LNCaP clone FGC (cell line): ENCODE measurements at regions not wholly inside any gene's neighbourhood (a gene's known extent, or its start where the extent isn't known, plus 50 kb on each side); places are given as distances from the start of the nearest gene placed in this dataset.

ENCODE experiments used
- DNase-seq: peaks from one replicate; pipeline ENCODE4 v3.0.0-alpha.2; 2011; ENCODE audit warnings: low read depth
- H3K4me3 ChIP-seq: 2 replicates; pipeline ENCODE4 v1.5.1; 2011; ENCODE audit warnings: mild to moderate bottlenecking, low read depth, low read length, control low read depth
- CTCF ChIP-seq: IDR thresholded peaks from 2 replicates; pipeline ENCODE4 v1.5.1; 2012; ENCODE audit warnings: mild to moderate bottlenecking; ENCODE audit not compliant: control insufficient read depth, insufficient read depth; ENCODE audit errors: extremely low read depth

DNA sequence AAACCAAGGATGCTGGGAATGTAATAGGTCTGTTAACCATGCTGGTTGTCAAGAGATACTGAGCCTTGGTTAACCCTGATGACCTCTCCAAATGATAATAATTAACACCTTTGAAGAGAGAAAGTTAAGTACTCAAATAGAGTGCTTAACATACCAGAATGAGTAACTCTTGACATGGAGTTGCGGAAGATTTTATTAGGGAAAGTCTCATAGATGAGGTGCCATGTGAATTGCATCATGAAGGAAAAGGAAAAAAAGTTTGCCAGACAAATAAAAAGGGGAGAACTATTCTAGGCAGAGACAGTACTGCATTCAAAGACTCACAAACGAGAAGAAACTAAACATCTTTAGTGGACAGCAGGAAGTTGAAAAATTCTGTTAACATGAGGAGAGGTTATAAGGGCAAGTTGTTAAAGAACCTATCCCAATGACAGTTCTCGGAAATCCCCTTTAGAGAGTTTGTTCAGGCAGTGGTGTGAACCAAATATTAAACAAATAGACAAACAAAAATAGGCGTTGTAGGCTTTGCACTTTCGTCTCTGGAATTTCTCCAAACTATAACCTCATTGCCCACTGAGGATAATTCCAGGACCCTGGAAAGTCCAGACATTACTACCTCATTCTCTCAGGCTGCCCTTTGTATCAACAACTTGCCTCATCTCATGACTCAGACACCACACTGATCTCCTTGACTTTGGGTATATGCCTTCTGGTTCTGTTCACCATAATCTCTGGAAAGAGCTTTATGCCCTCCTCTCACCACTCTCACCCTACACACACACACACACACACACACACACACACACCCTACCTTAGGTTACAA, 435.0 kb downstream of the GXYLT1 start:
- H3K4me3 ChIP-seq, result no peak overlapping the region
- no peak for DNase-seq
- TF ChIP-seq CTCF, result no peak

- H3K4me3 ChIP-seq, result no peak overlapping the region
- no peak for DNase-seq
- TF ChIP-seq CTCF, result no peak
These were observed 435.7 kb downstream of the GXYLT1 start for GRCh38 chr12:41709012-41709411.

DNA sequence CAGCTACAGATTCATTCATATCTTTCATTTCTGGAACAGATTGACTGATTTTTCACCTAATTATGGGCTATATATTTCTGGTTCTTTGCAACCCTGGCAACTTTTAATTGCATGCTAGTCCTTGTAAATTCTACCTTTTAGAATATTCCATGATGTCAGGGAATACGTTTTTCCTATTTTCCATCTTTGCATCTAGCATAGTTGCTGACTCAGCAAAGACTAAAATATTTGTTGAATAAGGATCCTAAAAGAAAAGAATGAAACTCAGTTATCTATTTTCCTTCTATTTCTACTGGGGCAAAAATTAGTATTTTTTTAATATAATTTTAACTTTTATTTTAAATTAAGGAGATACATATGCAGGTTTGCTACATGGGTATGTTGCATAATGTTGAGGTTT, 438.3 kb downstream of the GXYLT1 start:
- no peak overlapping the region for H3K4me3 ChIP-seq
- no peak for DNase-seq
- no peak for TF ChIP-seq CTCF

DNA sequence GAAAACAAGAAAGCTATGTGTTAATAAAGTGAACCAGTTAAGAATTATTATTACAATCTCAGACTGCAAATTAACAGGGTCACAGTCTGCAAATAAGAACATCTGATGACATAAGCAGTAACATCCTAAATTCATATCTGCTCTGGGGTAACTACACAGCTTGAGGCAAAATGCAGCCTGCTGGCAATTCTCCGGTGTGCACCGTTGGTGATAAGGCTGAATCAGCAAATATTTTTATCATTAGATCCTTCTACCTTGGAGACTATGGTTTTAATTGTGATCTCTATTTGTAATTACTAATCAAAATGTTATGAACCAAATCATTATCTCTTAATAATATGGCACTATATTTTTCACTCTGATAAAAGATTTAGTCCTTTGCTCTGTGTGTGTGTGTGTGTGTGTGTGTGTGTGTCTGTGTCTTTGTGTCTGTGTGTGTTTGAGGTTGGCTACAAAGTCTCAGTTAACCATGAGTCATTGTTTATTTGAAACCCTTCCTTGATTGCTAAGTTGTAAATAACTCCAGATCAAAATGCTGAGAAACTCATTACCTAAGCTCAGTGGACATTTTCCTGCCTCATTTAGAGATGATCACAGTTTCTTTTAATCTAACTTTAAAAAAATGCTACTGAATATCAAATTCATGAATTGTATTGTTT, 442.6 kb downstream of the GXYLT1 start:
- no peak for DNase-seq
- H3K4me3 ChIP-seq, result no peak overlapping the region
- TF ChIP-seq CTCF, result no peak

DNA sequence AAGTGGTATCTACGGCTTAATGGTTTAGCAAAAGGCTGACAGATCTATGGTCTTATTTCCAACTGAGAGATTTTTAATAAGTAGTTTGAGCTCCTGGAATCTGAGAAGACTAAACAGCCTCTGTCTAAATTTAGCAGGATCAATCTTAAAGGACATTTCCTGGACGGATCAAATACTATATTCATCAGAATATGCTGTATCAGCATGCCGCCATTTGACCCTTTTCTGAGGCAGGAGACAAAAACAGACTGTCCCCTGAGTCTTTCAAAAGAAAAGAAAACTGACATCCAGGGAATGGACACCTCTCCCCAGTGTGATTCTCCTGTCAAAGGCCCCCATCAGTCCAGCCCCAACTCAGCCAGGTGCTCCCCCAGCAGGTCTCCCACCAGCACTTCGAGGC, 443.7 kb downstream of the GXYLT1 start:
- no peak overlapping the region for H3K4me3 ChIP-seq
- TF ChIP-seq CTCF, result no peak
- DNase-seq, result no peak

DNA sequence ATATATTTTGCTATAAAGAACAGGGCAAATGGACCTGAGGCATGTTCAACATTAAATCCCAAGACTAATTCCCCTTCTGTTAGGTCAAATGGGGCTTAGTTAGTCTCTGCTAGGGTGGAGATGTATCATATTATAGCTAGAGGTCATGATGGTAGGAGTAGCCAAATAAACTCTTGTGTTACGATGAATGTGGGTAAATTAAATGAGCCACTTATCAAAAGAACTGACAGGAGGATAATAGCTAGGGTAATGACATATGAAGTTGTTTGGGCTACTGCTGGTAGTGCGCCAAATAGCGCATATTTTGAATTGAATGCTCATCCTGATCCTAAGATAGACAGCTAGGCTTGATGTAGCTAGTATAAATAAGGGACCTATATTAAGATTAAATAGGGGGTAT, 445.0 kb downstream of the GXYLT1 start:
- no peak for TF ChIP-seq CTCF
- no peak for DNase-seq
- H3K4me3 ChIP-seq, result no peak overlapping the region

DNA sequence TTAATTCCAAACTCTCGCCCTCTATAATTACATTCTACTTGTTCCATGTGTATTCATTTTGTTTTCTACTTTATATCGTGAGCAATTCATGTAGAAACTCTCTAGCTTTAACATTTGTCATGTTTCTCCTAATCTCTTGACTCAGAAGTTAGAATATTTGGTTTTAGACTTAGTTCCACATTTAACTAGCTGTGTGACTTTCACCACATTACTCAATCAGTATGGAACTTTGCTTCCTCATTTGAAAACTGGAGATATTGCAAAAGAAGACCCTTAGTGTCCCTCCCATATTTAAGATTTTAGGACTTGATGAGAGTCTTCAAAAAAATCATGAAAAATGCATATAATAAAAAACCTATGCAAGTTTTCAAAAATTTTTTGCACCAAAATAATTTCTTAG, 447.5 kb downstream of the GXYLT1 start:
- H3K4me3 ChIP-seq, result no peak overlapping the region
- TF ChIP-seq CTCF, result no peak
- no peak for DNase-seq
